ENCODE measurements at regions not wholly inside any gene's neighbourhood (a gene's known extent, or its start where the extent isn't known, plus 50 kb on each side); places are given as distances from the start of the nearest gene placed in this dataset.
"Not testable (repeated sequence)": the region's sequence is repeated elsewhere in the genome, so short reads cannot be mapped to it uniquely, and the experiment has no call there.

- H3K4me3 ChIP-seq (ENCODE audit: low read depth, low read length) = no peak overlapping the region
- DNase-seq (ENCODE audit: low read depth) = peak; percentile 65
- TF ChIP-seq CTCF (conservative IDR thresholded peaks at IDR 0.05; ENCODE audit: low read depth, low read length) = peak; percentile 49
Observed at GRCh38 chr4:67393699-67394281, 151.5 kb downstream of the CENPC start.

GRCh38 chr4:67393007-67393406, 152.3 kb downstream of the CENPC start:
- DNase-seq (ENCODE audit: low read depth) = no peak
- no peak overlapping the region for H3K4me3 ChIP-seq (ENCODE audit: low read depth, low read length)
- no peak for TF ChIP-seq CTCF (conservative IDR thresholded peaks at IDR 0.05; ENCODE audit: low read depth, low read length)

GRCh38 chr4:67381406-67381804, 163.9 kb downstream of the CENPC start:
- not testable (repeated sequence) for H3K4me3 ChIP-seq (ENCODE audit: low read depth, low read length); DNase-seq (ENCODE audit: low read depth)

GRCh38 chr4:67380702-67381405, 164.4 kb downstream of the CENPC start:
- not testable (repeated sequence) for H3K4me3 ChIP-seq (ENCODE audit: low read depth, low read length); DNase-seq (ENCODE audit: low read depth)

GRCh38 chr4:67380154-67380553, 165.1 kb downstream of the CENPC start:
- TF ChIP-seq CTCF (conservative IDR thresholded peaks at IDR 0.05; ENCODE audit: low read depth, low read length) = no peak
- no peak for DNase-seq (ENCODE audit: low read depth)
- no peak overlapping the region for H3K4me3 ChIP-seq (ENCODE audit: low read depth, low read length)

DNA sequence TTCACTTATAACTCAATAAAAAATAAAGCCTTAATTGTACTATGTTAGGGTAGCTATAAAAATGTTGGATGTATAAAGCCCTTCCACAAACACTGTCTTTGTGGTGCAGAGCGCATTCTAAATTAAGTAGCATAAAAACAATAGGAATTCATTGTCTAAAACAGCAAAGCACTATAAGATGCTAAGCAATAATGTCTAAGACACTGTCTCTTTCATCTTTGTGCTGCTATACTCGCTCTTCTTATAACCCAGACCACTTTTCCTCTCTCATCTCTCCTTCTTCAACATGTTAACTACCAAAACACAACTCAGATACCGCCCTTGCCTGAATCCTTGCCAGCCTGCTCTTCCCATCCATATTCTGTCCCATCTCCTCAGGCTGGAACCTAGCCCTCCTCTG, 170.0 kb downstream of the CENPC start:
- DNase-seq (ENCODE audit: low read depth) = no peak
- TF ChIP-seq CTCF (conservative IDR thresholded peaks at IDR 0.05; ENCODE audit: low read depth, low read length) = no peak

GRCh38 chr4:67371615-67372014, 173.7 kb downstream of the CENPC start:
- no peak overlapping the region for H3K4me3 ChIP-seq (ENCODE audit: low read depth, low read length)
- TF ChIP-seq CTCF (conservative IDR thresholded peaks at IDR 0.05; ENCODE audit: low read depth, low read length) = no peak
- no peak for DNase-seq (ENCODE audit: low read depth)

More for the DNA sequence above, 170.0 kb downstream of the CENPC start:
- H3K4me3 ChIP-seq (ENCODE audit: low read depth, low read length) = no peak overlapping the region

DNA sequence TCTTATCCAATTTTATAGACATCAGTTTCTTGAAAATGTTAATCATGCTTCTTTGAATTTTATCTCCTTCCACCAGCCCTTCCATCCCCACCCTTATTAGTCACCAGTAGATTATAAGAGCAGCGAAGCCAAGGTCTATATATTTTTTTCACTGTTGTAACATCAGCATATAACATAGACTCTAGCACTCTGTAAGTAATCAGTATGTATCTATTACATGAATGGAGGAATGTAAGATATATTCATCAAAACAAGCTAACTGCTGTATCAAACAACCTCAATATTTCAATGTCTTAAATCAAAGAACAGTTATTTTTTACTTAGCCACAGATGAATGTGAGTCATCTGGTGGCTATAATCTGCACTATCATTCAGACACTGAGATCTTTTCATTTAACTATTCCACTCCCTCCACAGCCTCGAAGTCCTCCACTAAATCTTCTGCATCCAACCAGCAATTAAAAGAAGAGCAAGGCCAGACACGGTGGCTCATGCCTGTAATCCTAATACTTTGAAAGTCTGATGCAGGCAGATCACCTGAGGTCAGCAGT, 178.9 kb downstream of the CENPC start:
- no peak for TF ChIP-seq CTCF (conservative IDR thresholded peaks at IDR 0.05; ENCODE audit: low read depth, low read length)
- no peak for DNase-seq (ENCODE audit: low read depth)
- no peak overlapping the region for H3K4me3 ChIP-seq (ENCODE audit: low read depth, low read length)

Measured in choroid plexus epithelial cell (primary cell).